ENCODE measurements at regions not wholly inside any gene's neighbourhood (a gene's known extent, or its start where the extent isn't known, plus 50 kb on each side); places are given as distances from the start of the nearest gene placed in this dataset.

DNA sequence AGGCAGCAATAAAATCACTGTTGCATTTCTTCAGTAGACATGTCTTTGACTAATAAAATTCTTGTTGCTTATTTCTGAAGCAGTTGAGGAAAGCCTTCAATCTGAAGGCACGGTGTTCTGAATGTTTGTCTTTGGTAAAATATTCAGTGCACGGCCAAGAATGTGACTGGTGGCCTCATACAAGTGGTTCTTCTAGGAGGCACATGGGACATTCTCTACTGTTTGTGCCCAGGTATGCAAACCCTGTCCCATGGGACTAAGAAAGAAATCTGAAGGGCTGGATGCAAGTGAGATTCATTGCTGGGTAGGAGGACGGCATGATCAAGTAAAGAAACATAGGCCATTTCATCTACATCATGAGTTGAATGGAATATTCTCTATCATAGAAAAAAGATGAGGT is 250.6 kb upstream of the NR2F2 start (continued):
- no peak for TF ChIP-seq SCMH1 (CRISPR knock-in tag; IDR thresholded peaks at IDR 0.05; ENCODE audit: borderline replicate concordance)
- no peak for TF ChIP-seq GTF3A (CRISPR knock-in tag; conservative IDR thresholded peaks at IDR 0.05)

DNA sequence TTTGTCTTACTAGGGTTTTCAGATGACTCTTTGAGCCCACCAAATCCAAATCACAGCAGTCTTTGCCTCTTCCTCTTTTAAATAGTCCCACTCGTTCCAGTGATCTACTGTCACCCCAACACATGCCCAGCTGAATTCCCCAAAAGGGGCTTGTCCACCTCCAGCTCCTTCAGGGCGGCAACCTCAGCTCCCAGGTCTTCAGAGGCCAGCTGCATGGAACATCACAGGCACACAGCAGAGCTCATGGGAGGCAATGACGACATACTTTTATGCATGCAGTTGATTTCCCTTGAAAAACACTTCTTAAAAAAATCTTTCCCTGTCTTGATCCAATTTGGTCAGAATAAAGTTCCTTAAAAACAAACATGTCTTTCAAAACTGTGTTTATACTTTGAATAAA is 244.3 kb upstream of the NR2F2 start:
- Histone ChIP-seq H3K27me3 (ENCODE audit: control insufficient read depth in 1 of 2, insufficient read depth in 2 of 2, low read length in 2 of 2) (no peaks in the 10 kb centered on the region), H3K79me2 (ENCODE audit: insufficient read depth, low read length) (no peaks in the 10 kb centered on the region), H2AFZ (ENCODE audit: low read length) (no peak overlapping the region), H3K9me3 (ENCODE audit: low read length) (no peaks in the 10 kb centered on the region), H3K27ac (ENCODE audit: extremely low read length, insufficient read depth, low read length) (no peak overlapping the region), H3K4me2 (ENCODE audit: low read depth, low read length) (no peak overlapping the region), H4K20me1 (ENCODE audit: insufficient read depth, low read length) (no peaks in the 10 kb centered on the region), H3K4me1 (ENCODE audit: insufficient read depth, low read length) (no peaks in the 10 kb centered on the region), H3K9ac (ENCODE audit: insufficient read depth, low read depth, low read length) (no peak overlapping the region), H3K4me3 (replicated peaks in 1 of 3; ENCODE audit: insufficient read depth in 1 of 3, low read depth in 2 of 3, low read length in 3 of 3) (no peak overlapping the region), H3K36me3 (replicated peaks in 1 of 2; ENCODE audit: control insufficient read depth in 1 of 2, insufficient read depth in 2 of 2, low read length in 2 of 2) (no peaks in the 10 kb centered on the region)
- TF ChIP-seq ZC3H13 (CRISPR knock-in tag; IDR thresholded peaks at IDR 0.05) (no peak), HOXD1 (CRISPR knock-in tag; IDR thresholded peaks at IDR 0.05) (no peak), HNRNPL (IDR thresholded peaks at IDR 0.05; ENCODE audit: low read depth, low read length) (no peak), ZNF816 (CRISPR knock-in tag; IDR thresholded peaks at IDR 0.05; ENCODE audit: borderline replicate concordance) (no peak), KLF12 (CRISPR knock-in tag; IDR thresholded peaks at IDR 0.05; ENCODE audit: borderline replicate concordance) (no peak), IRF2 (CRISPR knock-in tag; IDR thresholded peaks at IDR 0.05) (no peak), ZMYM2 (CRISPR knock-in tag; IDR thresholded peaks at IDR 0.05) (no peak), SRF (IDR thresholded peaks at IDR 0.05; ENCODE audit: low read depth, low read length) (no peak), SIX4 (CRISPR knock-in tag; IDR thresholded peaks at IDR 0.05) (no peak)
- TF ChIP-seq, protein P1, sequence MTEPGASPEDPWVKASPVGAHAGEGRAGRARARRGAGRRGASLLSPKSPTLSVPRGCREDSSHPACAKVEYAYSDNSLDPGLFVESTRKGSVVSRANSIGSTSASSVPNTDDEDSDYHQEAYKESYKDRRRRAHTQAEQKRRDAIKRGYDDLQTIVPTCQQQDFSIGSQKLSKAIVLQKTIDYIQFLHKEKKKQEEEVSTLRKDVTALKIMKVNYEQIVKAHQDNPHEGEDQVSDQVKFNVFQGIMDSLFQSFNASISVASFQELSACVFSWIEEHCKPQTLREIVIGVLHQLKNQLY (CRISPR knock-in tag; IDR thresholded peaks at IDR 0.05), result no peak
- TF ChIP-seq, protein P2, sequence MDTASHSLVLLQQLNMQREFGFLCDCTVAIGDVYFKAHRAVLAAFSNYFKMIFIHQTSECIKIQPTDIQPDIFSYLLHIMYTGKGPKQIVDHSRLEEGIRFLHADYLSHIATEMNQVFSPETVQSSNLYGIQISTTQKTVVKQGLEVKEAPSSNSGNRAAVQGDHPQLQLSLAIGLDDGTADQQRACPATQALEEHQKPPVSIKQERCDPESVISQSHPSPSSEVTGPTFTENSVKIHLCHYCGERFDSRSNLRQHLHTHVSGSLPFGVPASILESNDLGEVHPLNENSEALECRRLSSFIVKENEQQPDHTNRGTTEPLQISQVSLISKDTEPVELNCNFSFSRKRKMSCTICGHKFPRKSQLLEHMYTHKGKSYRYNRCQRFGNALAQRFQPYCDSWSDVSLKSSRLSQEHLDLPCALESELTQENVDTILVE (CRISPR knock-in tag; IDR thresholded peaks at IDR 0.05), result no peak
- intact Hi-C loops (cut with micrococcal nuclease; ENCODE audit: unreplicated experiment), result no loop called here
- DNase-seq (ENCODE audit: low spot score) (no peak), ATAC-seq (no peak), FAIRE-seq (no peak)
- BruUV-seq (replicated peaks), result no TSS peak
- 7% methylated on average over 3 of the region's 3 CpGs for whole genome bisulfite sequencing (ENCODE audit: low lambda C conversion rate)
- in situ Hi-C loops (cut with HindIII; ENCODE audit: extremely low pct_ligation_motif_present, low pct_unique_long_range_greater_than_20kb), result no loop called here
- ChIA-PET CTCF (ENCODE audit: low intra/inter-chr PET ratio, low total read pairs) (no interaction called here), POLR2A (no interaction called here)
